IMR-90 (cell line): ENCODE measurements at regions not wholly inside any gene's neighbourhood (a gene's known extent, or its start where the extent isn't known, plus 50 kb on each side); places are given as distances from the start of the nearest gene placed in this dataset.

ENCODE experiments used
- ATAC-seq: fragments of 200-7000 bp; cut with Tn5 transposase; 2 replicates; pipeline ENCODE4 v1.9.1; 2020; ENCODE audit warnings: low read depth, mild to moderate bottlenecking, moderate library complexity
- BruUV-seq: library from RNA; stranded (reverse); fragments of 400-500 nt; replicated peaks from 2 replicates; lab custom pipeline; 2021; lab: Mats Ljungman, UMichigan
- CTCF ChIA-PET: fragments of 300-600 bp; formaldehyde crosslinking; extraction: SDS; loops from one replicate; lab custom pipeline; 2021; ENCODE audit warnings: antibody characterized with exemption; lab: Yijun Ruan, JAX
- POLR2A ChIA-PET: fragments of 300-600 bp; sonication (Branson Sonifier 250); formaldehyde crosslinking; loops from one replicate; lab custom pipeline; 2022; ENCODE audit warnings: antibody characterized with exemption; ENCODE audit not compliant: unreplicated experiment; lab: Charles Lee
- DNase-seq: peaks from one replicate; pipeline ENCODE4 v3.0.0; 2013
- H2AFZ ChIP-seq: replicated peaks from 2 replicates; pipeline ENCODE3; 2013; ENCODE audit warnings: low read length, mild to moderate bottlenecking; ENCODE audit not compliant: poor library complexity
- H2AK5ac ChIP-seq: 2 replicates; pipeline ENCODE4 v1.6.1; 2013; ENCODE audit warnings: low read depth, low read length, inconsistent platforms
- H2AK9ac ChIP-seq: replicated peaks from 2 replicates; pipeline ENCODE3; 2013; ENCODE audit warnings: mild to moderate bottlenecking, low read depth, low read length, moderate library complexity; ENCODE audit not compliant: poor library complexity
- H2BK120ac ChIP-seq: 2 replicates; pipeline ENCODE4 v1.6.1; 2013; ENCODE audit warnings: low read depth, low read length, inconsistent platforms
- H2BK15ac ChIP-seq: 3 replicates; pipeline ENCODE4 v1.6.1; 2013; ENCODE audit warnings: low read depth, low read length, inconsistent platforms
- H2BK20ac ChIP-seq: 2 replicates; pipeline ENCODE4 v1.6.1; 2013; ENCODE audit warnings: low read depth, mild to moderate bottlenecking, inconsistent platforms, low read length, moderate library complexity
- H2BK5ac ChIP-seq: 2 replicates; pipeline ENCODE4 v1.6.1; 2013; ENCODE audit warnings: mild to moderate bottlenecking, low read depth, low read length, inconsistent platforms; ENCODE audit not compliant: poor library complexity, severe bottlenecking
- H3K14ac ChIP-seq: replicated peaks from 2 replicates; pipeline ENCODE4 v1.6.1; 2013; ENCODE audit warnings: low read depth, low read length, inconsistent platforms
- H3K18ac ChIP-seq: 2 replicates; pipeline ENCODE4 v1.6.1; 2013; ENCODE audit warnings: low read depth, low read length, control low read depth
- H3K23ac ChIP-seq: 2 replicates; pipeline ENCODE4 v1.6.1; 2013; ENCODE audit warnings: low read depth, low read length, inconsistent platforms
- H3K27ac ChIP-seq: 2 replicates; pipeline ENCODE4 v1.5.1; 2013; ENCODE audit warnings: mild to moderate bottlenecking, control low read depth, low read length; ENCODE audit not compliant: insufficient read depth
- H3K27me3 ChIP-seq: 2 replicates; pipeline ENCODE4 v1.6.1; 2013; ENCODE audit warnings: low read length; ENCODE audit not compliant: control insufficient read depth, insufficient read depth
- H3K36me3 ChIP-seq: 2 replicates; pipeline ENCODE4 v1.6.1; 2013; ENCODE audit warnings: low read length, mixed read lengths; ENCODE audit not compliant: control insufficient read depth, insufficient read depth
- H3K4ac ChIP-seq: 2 replicates; pipeline ENCODE4 v1.6.1; 2013; ENCODE audit warnings: low read depth, low read length, inconsistent platforms
- H3K4me1 ChIP-seq: 2 replicates; pipeline ENCODE4 v1.6.1; 2013; ENCODE audit warnings: low read length, mixed read lengths; ENCODE audit not compliant: control insufficient read depth, insufficient read depth
- H3K4me2 ChIP-seq: 2 replicates; pipeline ENCODE4 v1.6.1; 2013; ENCODE audit warnings: low read depth, mild to moderate bottlenecking, control low read depth, low read length, moderate library complexity
- H3K4me3 ChIP-seq: 2 replicates; pipeline ENCODE4 v1.5.1; 2013; ENCODE audit warnings: low read depth, mild to moderate bottlenecking, control low read depth, low read length, moderate library complexity; ENCODE audit not compliant: insufficient read depth
- H3K56ac ChIP-seq: 2 replicates; pipeline ENCODE4 v1.6.1; 2013; ENCODE audit warnings: low read length, inconsistent platforms; ENCODE audit not compliant: insufficient read depth; ENCODE audit errors: extremely low read depth
- H3K79me1 ChIP-seq, 2 experiments: 2 replicates each; pipeline ENCODE4 v1.6.1; 2013; ENCODE audit warnings: low read length in 2 of 2, inconsistent platforms in 1 of 2, low read depth in 1 of 2
- H3K9ac ChIP-seq: 2 replicates; pipeline ENCODE4 v1.6.1; 2013; ENCODE audit warnings: low read depth, low read length, control low read depth
- H3K9me1 ChIP-seq: 2 replicates; pipeline ENCODE4 v1.6.1; 2013; ENCODE audit warnings: low read length, inconsistent platforms; ENCODE audit not compliant: insufficient read depth
- H3K9me3 ChIP-seq: 2 replicates; pipeline ENCODE4 v1.6.1; 2013; ENCODE audit warnings: low read length; ENCODE audit not compliant: control insufficient read depth, insufficient read depth
- H4K20me1 ChIP-seq: 2 replicates; pipeline ENCODE4 v1.6.1; 2013; ENCODE audit warnings: low read length, inconsistent platforms; ENCODE audit not compliant: insufficient read depth
- H4K5ac ChIP-seq: 2 replicates; pipeline ENCODE4 v1.6.1; 2013; ENCODE audit warnings: mild to moderate bottlenecking, low read depth, low read length, control low read depth
- H4K8ac ChIP-seq, 2 experiments: 2 replicates each; pipeline ENCODE4 v1.6.1; 2013; ENCODE audit warnings: low read depth in 2 of 2, low read length in 2 of 2, control low read depth in 1 of 2, inconsistent platforms in 1 of 2
- H4K91ac ChIP-seq: 2 replicates; pipeline ENCODE4 v1.6.1; 2013; ENCODE audit warnings: low read depth, low read length, inconsistent platforms; ENCODE audit not compliant: insufficient read depth
- BHLHE40 ChIP-seq: fragments of 150-350 bp; IDR thresholded peaks from 2 replicates; pipeline ENCODE4 v1.6.1; 2016; ENCODE audit warnings: mild to moderate bottlenecking, low read depth, low read length
- CEBPB ChIP-seq: IDR thresholded peaks from 2 replicates; pipeline ENCODE4 v1.6.1; 2012; ENCODE audit warnings: low read depth, low read length, improper control_type of control experiment
- CTCF ChIP-seq: conservative IDR thresholded peaks from 2 replicates; pipeline ENCODE4 v1.5.1; 2012; ENCODE audit warnings: mild to moderate bottlenecking, low read depth, low read length, improper control_type of control experiment
- ELK1 ChIP-seq: fragments of 150-350 bp; IDR thresholded peaks from 2 replicates; pipeline ENCODE4 v1.6.1; 2016; ENCODE audit warnings: low read depth, mild to moderate bottlenecking, low read length, moderate library complexity, borderline replicate concordance
- FOS ChIP-seq: fragments of 150-350 bp; IDR thresholded peaks from 2 replicates; pipeline ENCODE4 v1.6.1; 2016; ENCODE audit warnings: low read depth, low read length
- MAFK ChIP-seq: IDR thresholded peaks from 2 replicates; pipeline ENCODE4 v1.6.1; 2012; ENCODE audit warnings: low read depth, low read length, improper control_type of control experiment
- MAZ ChIP-seq: IDR thresholded peaks from 2 replicates; pipeline ENCODE4 v1.6.1; 2012; ENCODE audit warnings: low read depth, mild to moderate bottlenecking, low read length, improper control_type of control experiment, moderate library complexity, borderline replicate concordance
- MXI1 ChIP-seq: IDR thresholded peaks from 2 replicates; pipeline ENCODE4 v1.6.1; 2012; ENCODE audit warnings: low read depth, mild to moderate bottlenecking, low read length, moderate library complexity, borderline replicate concordance
- NFE2L2 ChIP-seq: fragments of 150-350 bp; IDR thresholded peaks from 2 replicates; pipeline ENCODE4 v1.6.1; 2016; ENCODE audit warnings: low read depth, mild to moderate bottlenecking, low read length
- POLR2A ChIP-seq: IDR thresholded peaks from 2 replicates; pipeline ENCODE4 v1.6.1; 2012; ENCODE audit warnings: mild to moderate bottlenecking, low read depth, low read length
- RAD21 ChIP-seq: IDR thresholded peaks from 2 replicates; pipeline ENCODE4 v1.6.1; 2012; ENCODE audit warnings: low read length, improper control_type of control experiment
- RCOR1 ChIP-seq: IDR thresholded peaks from 2 replicates; pipeline ENCODE4 v1.6.1; 2012; ENCODE audit warnings: mild to moderate bottlenecking, low read length, improper control_type of control experiment; ENCODE audit not compliant: insufficient replicate concordance
- RFX5 ChIP-seq: IDR thresholded peaks from 2 replicates; pipeline ENCODE4 v1.8.0; 2012; ENCODE audit warnings: low read depth, mild to moderate bottlenecking, low read length, moderate library complexity
- SMC3 ChIP-seq: fragments of 150-350 bp; IDR thresholded peaks from 2 replicates; pipeline ENCODE4 v1.6.1; 2016; ENCODE audit warnings: low read depth, mild to moderate bottlenecking, antibody characterized with exemption, low read length, moderate library complexity
- USF2 ChIP-seq: fragments of 150-350 bp; IDR thresholded peaks from 2 replicates; pipeline ENCODE4 v1.6.1; 2017; ENCODE audit warnings: mild to moderate bottlenecking, antibody characterized with exemption, low read length, low read depth
- WGBS, 2 experiments: methylation state at CpG; one replicate each; pipeline versions ENCODE4 v1.1.5 to v1.1.7; 2013; ENCODE audit warnings: missing lambda C conversion rate in 2 of 2; ENCODE audit not compliant: insufficient read length in 1 of 2; ENCODE audit errors: extremely low coverage in 2 of 2; 5-methylcytosine and 5-hydroxymethylcytosine counted together
- dilution Hi-C: fragments of 300-500 bp; cut with HindIII; formaldehyde crosslinking; loops from one replicate; pipeline ENCODE4 v1.14.3; 2018; ENCODE audit warnings: low sequenced_read_pairs; ENCODE audit not compliant: unreplicated experiment
- in situ Hi-C: fragments of 300-500 bp; cut with MboI; formaldehyde crosslinking; loops from 3 replicates; pipeline ENCODE4 v1.14.3; 2019; ENCODE audit warnings: low sequenced_read_pairs, inconsistent platforms, mixed read lengths
- intact Hi-C: fragments of 100-400 bp; cut with micrococcal nuclease; formaldehyde crosslinking; loops from 2 replicates; pipeline ENCODE4 v1.10.0; 2022

- ATAC-seq (no peak), DNase-seq (no peak)
- Histone ChIP-seq H3K9me1 (0 out of 2 replicates have a peak, but pooled peaks cover 3% of the 10 kb centered on the region), H3K36me3 (no peaks in the 10 kb centered on the region), H3K9ac (no peak overlapping the region), H4K91ac (no peak overlapping the region), H2BK15ac (no peak overlapping the region), H3K56ac (no peak overlapping the region), H2AK5ac (no peak overlapping the region), H3K4me1 (no peaks in the 10 kb centered on the region), H3K14ac (no peak overlapping the region), H3K4me3 (no peak overlapping the region), H3K9me3 (no peaks in the 10 kb centered on the region), H4K20me1 (no peaks in the 10 kb centered on the region), H2BK120ac (no peak overlapping the region), H3K27ac (no peak overlapping the region), H4K5ac (no peak overlapping the region), H2BK5ac (no peak overlapping the region), H2AFZ (no peak overlapping the region), H2AK9ac (no peak overlapping the region), H3K79me1 (no peaks in the 10 kb centered on the region), H3K23ac (no peak overlapping the region), H3K4me2 (no peak overlapping the region), H4K8ac (no peak overlapping the region), H3K4ac (no peak overlapping the region), H2BK20ac (no peak overlapping the region), H3K18ac (no peak overlapping the region), H3K27me3 (peaks cover 11% of the 10 kb centered on the region)
- in situ Hi-C loops = no loop called here
- BruUV-seq = no TSS peak
- POLR2A ChIA-PET = no interaction called here
- dilution Hi-C loops = no loop called here
- intact Hi-C loops = no loop called here
- CTCF ChIA-PET = no interaction called here
- WGBS, 2 experiments = 35% methylated on average over 7 of the region's 19 CpGs; no CpG with 5 or more reads in 1 of the 2 experiments
- TF ChIP-seq MXI1 = no peak
- TF ChIP-seq RAD21 = no peak
- no peak for TF ChIP-seq USF2
- TF ChIP-seq MAZ = no peak
- no peak for TF ChIP-seq CEBPB
- no peak for TF ChIP-seq FOS
- no peak for TF ChIP-seq MAFK
- TF ChIP-seq SMC3 = no peak
- TF ChIP-seq POLR2A = no peak
- TF ChIP-seq RFX5 = no peak
- no peak for TF ChIP-seq RCOR1
- no peak for TF ChIP-seq ELK1
- TF ChIP-seq NFE2L2 = no peak
- no peak for TF ChIP-seq CTCF
- TF ChIP-seq BHLHE40 = no peak
Observed at GRCh38 chr17:79524213-79525187, 86.4 kb downstream of the RBFOX3 start.
